ENCODE measurements at regions not wholly inside any gene's neighbourhood (a gene's known extent, or its start where the extent isn't known, plus 50 kb on each side); places are given as distances from the start of the nearest gene placed in this dataset.

DNA sequence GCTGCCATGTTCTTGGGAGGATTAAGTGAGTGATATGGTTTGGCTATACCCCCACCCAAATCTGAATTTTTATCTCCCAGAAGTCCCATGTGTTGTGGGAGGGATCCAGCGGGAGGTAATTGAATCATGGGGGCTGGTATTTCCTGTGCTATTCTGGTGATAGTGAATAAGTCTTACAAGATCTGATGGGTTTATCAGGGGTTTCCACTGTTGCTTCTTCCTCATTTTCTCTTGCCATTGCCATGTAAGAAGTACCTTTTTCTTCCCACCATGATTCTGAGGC, 291.4 kb downstream of the KCNS3 start:
- H2BK120ac ChIP-seq (ENCODE audit: low read depth, low read length): no peak overlapping the region
- H4K8ac ChIP-seq (ENCODE audit: low read depth in 2 of 2, low read length in 2 of 2): no peak overlapping the region
- no peak overlapping the region for H3K4ac ChIP-seq (ENCODE audit: low read depth, low read length)
- ChIA-PET CTCF (no interaction called here), POLR2A (ENCODE audit: unreplicated experiment) (no interaction called here)
- no peak overlapping the region for H4K5ac ChIP-seq (ENCODE audit: low read depth, low read length)
- H3K4me1 ChIP-seq (ENCODE audit: control insufficient read depth, insufficient read depth, low read length): no peaks in the 10 kb centered on the region; the same call in 1 of the 2 replicates
- no peak overlapping the region for H3K27ac ChIP-seq (ENCODE audit: insufficient read depth, low read length)
- H2BK5ac ChIP-seq (ENCODE audit: low read depth, low read length, poor library complexity, severe bottlenecking): no peak overlapping the region
- no peak overlapping the region for H2BK20ac ChIP-seq (ENCODE audit: low read depth, low read length)
- dilution Hi-C loops (cut with HindIII; ENCODE audit: low sequenced_read_pairs, unreplicated experiment) (no loop called here), in situ Hi-C loops (cut with MboI; ENCODE audit: low sequenced_read_pairs) (loop anchor here (10.0 to 25.0 kb wide), 2 partner anchors 205 to 308 kb away; no protein-coding TSS in a partner anchor), intact Hi-C loops (cut with micrococcal nuclease) (no loop called here)
- no peak overlapping the region for H2AFZ ChIP-seq (replicated peaks; ENCODE audit: low read length, poor library complexity)
- no TSS peak for BruUV-seq (replicated peaks)
- H4K20me1 ChIP-seq (ENCODE audit: insufficient read depth, low read length): no peaks in the 10 kb centered on the region
- H2AK9ac ChIP-seq (replicated peaks; ENCODE audit: low read depth, low read length, poor library complexity): no peak overlapping the region
- no peaks in the 10 kb centered on the region for H3K27me3 ChIP-seq (ENCODE audit: control insufficient read depth, insufficient read depth, low read length)
- no peak for TF ChIP-seq FOS (IDR thresholded peaks at IDR 0.05; ENCODE audit: low read depth, low read length)
- no peak for TF ChIP-seq RAD21 (IDR thresholded peaks at IDR 0.05; ENCODE audit: low read length)
- TF ChIP-seq, protein P1, sequence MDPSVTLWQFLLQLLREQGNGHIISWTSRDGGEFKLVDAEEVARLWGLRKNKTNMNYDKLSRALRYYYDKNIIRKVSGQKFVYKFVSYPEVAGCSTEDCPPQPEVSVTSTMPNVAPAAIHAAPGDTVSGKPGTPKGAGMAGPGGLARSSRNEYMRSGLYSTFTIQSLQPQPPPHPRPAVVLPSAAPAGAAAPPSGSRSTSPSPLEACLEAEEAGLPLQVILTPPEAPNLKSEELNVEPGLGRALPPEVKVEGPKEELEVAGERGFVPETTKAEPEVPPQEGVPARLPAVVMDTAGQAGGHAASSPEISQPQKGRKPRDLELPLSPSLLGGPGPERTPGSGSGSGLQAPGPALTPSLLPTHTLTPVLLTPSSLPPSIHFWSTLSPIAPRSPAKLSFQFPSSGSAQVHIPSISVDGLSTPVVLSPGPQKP (IDR thresholded peaks at IDR 0.05; ENCODE audit: borderline replicate concordance, low read depth, low read length): no peak
- no peak for TF ChIP-seq MAFK (IDR thresholded peaks at IDR 0.05; ENCODE audit: low read depth, low read length)
- TF ChIP-seq BHLHE40 (IDR thresholded peaks at IDR 0.05; ENCODE audit: low read depth, low read length): no peak
- TF ChIP-seq MXI1 (IDR thresholded peaks at IDR 0.05; ENCODE audit: borderline replicate concordance, low read depth, low read length): no peak
- TF ChIP-seq, protein P2, sequence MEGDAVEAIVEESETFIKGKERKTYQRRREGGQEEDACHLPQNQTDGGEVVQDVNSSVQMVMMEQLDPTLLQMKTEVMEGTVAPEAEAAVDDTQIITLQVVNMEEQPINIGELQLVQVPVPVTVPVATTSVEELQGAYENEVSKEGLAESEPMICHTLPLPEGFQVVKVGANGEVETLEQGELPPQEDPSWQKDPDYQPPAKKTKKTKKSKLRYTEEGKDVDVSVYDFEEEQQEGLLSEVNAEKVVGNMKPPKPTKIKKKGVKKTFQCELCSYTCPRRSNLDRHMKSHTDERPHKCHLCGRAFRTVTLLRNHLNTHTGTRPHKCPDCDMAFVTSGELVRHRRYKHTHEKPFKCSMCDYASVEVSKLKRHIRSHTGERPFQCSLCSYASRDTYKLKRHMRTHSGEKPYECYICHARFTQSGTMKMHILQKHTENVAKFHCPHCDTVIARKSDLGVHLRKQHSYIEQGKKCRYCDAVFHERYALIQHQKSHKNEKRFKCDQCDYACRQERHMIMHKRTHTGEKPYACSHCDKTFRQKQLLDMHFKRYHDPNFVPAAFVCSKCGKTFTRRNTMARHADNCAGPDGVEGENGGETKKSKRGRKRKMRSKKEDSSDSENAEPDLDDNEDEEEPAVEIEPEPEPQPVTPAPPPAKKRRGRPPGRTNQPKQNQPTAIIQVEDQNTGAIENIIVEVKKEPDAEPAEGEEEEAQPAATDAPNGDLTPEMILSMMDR (conservative IDR thresholded peaks at IDR 0.05; ENCODE audit: low read depth, low read length): no peak
- no peak for TF ChIP-seq RFX5 (IDR thresholded peaks at IDR 0.05; ENCODE audit: low read depth, low read length)
- no peak for TF ChIP-seq MAZ (IDR thresholded peaks at IDR 0.05; ENCODE audit: borderline replicate concordance, low read depth, low read length)
- TF ChIP-seq CEBPB (IDR thresholded peaks at IDR 0.05; ENCODE audit: low read depth, low read length): no peak
- no peak for TF ChIP-seq NFE2L2 (IDR thresholded peaks at IDR 0.05; ENCODE audit: low read depth, low read length)
- TF ChIP-seq, protein P3, sequence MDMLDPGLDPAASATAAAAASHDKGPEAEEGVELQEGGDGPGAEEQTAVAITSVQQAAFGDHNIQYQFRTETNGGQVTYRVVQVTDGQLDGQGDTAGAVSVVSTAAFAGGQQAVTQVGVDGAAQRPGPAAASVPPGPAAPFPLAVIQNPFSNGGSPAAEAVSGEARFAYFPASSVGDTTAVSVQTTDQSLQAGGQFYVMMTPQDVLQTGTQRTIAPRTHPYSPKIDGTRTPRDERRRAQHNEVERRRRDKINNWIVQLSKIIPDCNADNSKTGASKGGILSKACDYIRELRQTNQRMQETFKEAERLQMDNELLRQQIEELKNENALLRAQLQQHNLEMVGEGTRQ (IDR thresholded peaks at IDR 0.05; ENCODE audit: low read depth, low read length): no peak
- TF ChIP-seq CHD1 (IDR thresholded peaks at IDR 0.05; ENCODE audit: low read depth, low read length): no peak
- no peak for TF ChIP-seq POLR2A (IDR thresholded peaks at IDR 0.05; ENCODE audit: low read depth, low read length)
- TF ChIP-seq RCOR1 (IDR thresholded peaks at IDR 0.05; ENCODE audit: insufficient replicate concordance, low read length): no peak
- no CpG with 5 or more reads among the region's 1 CpG for WGBS, 2 experiments (ENCODE audit: extremely low coverage in 2 of 2, insufficient read length in 1 of 2)
- H3K4me2 ChIP-seq (ENCODE audit: low read depth, low read length): no peak overlapping the region
- H3K79me1 ChIP-seq (ENCODE audit: low read depth in 1 of 2, low read length in 2 of 2): no peaks in the 10 kb centered on the region
- H2BK15ac ChIP-seq (ENCODE audit: low read depth, low read length): no peak overlapping the region
- H3K9me1 ChIP-seq (ENCODE audit: insufficient read depth, low read length): no peaks in the 10 kb centered on the region
- no peaks in the 10 kb centered on the region for H3K9me3 ChIP-seq (ENCODE audit: control insufficient read depth, insufficient read depth, low read length)
- no peak overlapping the region for H3K4me3 ChIP-seq (ENCODE audit: insufficient read depth, low read depth, low read length)
- no peak overlapping the region for H3K14ac ChIP-seq (replicated peaks; ENCODE audit: low read depth, low read length)
- H3K9ac ChIP-seq (ENCODE audit: low read depth, low read length): no peak overlapping the region
- no peak for DNase-seq
- no peaks in the 10 kb centered on the region for H3K36me3 ChIP-seq (ENCODE audit: control insufficient read depth, insufficient read depth, low read length)
- ATAC-seq (ENCODE audit: low read depth): no peak
- H4K91ac ChIP-seq (ENCODE audit: insufficient read depth, low read depth, low read length): no peak overlapping the region
- no peak overlapping the region for H3K18ac ChIP-seq (ENCODE audit: low read depth, low read length)
- H2AK5ac ChIP-seq (ENCODE audit: low read depth, low read length): no peak overlapping the region
- H3K23ac ChIP-seq (ENCODE audit: low read depth, low read length): no peak overlapping the region
- H3K56ac ChIP-seq (ENCODE audit: extremely low read depth, insufficient read depth, low read length): no peak overlapping the region

Data from IMR-90 (cell line).